UCSD-AML1 (cell line): ENCODE measurements at regions not wholly inside any gene's neighbourhood (a gene's known extent, or its start where the extent isn't known, plus 50 kb on each side); places are given as distances from the start of the nearest gene placed in this dataset.

Source experiments
- DNase-seq: peaks from one replicate; lab custom pipeline; 2025; ENCODE audit not compliant: unreplicated experiment; lab: John Stamatoyannopoulos, UW

DNA sequence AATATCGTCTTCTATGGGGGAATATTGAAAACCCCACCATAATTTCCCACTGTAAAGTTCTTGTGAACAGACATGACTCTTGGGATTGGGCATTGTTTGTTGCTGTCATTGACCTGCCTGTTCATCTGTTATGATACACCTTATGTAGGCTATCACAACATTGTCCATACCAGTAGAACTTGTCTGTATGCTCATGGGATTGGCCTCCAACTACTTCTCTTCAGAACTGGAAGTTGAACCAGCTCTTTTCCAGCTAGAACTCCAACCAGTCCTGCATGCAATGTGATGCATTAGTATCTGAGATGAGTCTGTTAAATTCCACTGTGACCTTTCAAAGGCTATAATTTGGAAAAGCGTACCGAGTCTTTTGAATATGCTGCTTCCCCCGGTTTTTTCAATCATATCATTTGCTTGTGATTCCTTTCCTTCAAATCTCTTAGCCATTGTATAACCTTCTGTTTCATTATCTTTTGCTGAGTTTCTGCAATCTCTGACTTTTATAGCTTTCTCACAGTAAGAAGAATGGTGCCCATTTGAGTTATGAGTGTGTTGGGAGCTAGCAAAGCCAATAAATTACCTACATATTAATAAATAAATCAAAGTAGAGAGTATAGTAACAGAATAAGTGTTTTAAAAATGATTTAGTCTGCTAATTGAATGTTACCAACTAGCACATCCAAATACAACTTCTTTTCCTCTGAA is 101.9 kb downstream of the PLK2 start:
- DNase-seq = no peak

DNA sequence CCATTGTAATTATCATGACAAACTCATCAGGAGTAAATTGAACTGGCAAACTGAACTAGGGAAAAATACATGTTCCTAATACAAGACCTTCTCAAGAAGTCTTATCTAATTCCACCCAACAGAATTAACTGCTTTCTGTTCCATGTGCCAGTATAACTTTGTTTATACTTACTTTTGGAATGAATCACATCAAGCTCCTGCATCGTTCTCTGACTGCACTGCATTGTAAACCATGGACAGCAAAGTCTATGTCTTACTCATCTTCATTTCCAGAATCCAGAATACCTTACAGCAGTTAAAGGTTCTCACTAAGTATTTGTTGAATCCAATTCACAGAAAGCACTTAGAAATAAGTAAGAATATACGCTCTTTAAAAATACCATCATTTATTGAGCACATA is 102.8 kb downstream of the PLK2 start:
- no peak for DNase-seq

DNA sequence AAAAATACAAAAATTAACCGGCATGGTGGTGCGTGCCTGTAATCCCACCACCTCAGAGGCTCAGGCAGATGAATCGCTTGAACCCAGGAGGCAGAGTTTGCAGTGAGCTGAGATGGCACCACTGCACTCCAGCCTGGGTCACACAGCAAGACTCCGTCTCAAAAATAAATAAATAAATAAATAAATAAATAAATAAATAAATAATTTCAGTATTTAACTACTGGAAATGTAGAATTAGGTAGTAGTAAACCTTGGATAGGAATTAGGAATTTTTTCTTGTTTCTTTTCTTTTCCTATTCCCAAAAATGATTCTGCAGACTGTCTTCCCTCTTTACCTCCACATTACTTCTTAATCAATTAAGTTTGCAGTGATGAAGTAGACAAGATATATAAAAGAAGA is 103.2 kb downstream of the PLK2 start:
- no peak for DNase-seq

DNA sequence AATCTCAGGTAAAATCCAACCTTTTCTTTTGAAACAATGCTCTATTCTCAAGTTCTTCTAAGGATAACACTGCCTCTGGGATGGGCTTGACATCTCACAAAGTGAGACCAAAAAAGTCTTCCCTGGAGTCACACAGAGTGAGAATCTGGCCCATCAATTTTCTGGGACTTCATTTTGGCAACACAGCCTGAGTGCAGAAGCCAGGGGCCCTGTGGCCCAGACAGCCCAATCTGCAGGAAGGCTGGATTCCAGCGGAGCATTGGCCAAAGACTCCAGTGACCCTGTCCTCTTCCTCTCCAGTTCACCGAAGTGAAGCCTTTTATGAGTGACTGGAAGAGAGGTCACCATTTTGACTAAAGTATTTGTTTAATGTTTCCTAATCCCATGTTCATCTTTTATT is 105.1 kb downstream of the PLK2 start:
- DNase-seq = no peak

DNA sequence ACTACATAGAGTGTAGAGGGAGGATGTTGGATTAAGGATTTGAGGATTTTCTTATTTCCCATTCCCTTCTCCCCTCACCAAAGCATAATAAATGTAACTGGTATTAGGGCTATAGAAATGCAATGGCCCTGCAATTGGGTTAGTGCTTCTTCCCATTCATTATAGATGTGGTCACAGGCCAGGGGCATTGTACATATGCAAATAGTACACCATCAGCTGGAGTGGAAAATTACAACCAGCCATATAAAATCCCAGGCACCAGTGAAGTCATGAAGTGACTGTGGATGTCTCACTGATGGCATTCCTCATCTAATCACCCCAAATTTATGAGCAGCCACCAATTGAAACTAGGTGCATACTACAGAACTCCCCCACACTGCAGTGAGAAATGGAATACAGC is 105.9 kb downstream of the PLK2 start:
- DNase-seq = no peak

DNA sequence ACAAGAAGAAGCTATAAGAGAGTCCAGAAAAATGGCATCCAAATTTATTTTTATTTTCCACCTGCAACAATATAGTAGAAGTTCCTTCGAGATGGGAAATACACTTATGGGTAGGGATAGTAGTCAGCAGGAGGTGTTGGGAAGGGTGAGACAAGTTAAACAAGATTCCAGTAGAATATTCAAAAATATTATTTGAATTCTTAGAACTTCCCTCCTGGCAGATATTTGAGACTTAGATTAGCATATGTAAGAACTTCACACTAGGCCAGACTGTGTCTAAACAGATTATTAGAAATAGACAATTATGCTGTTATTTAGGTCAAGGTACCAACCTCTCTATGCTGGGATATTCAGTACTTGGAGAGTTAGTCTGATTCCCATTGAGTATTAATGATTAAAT is 108.7 kb downstream of the PLK2 start:
- no peak for DNase-seq

DNA sequence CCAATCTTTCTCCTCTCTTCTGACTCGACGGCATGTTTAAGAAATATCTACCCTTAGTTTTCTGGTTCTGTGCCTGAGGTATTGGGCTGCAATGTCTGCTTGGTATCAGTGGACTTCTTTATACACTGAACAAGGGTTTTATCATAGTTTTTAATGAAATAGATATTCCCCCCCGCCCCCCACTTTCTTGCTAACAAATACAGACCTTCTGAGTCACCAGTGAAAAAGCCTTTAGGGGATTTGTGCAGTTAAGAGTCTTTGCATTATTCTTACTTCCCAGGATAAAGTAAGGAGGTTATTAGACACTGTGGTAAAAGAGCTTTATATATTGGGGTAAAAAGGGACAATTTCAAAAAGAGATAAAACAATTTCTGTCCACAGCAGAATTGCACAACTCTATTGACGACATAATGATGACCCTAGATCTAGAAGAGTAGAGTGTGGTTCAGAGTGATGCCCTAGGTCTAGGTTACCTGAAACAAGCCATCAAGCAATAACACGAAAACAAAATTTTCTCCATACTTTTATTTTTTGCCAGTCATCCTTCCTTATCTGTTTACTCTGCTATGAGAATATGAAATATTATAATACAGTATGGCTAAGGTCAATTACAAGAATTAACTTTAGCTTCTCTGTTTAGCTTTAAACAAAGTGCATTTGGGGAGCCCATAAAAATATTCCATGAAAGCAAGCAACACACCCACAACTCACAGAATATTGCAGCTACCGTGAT is 110.7 kb downstream of the PLK2 start:
- no peak for DNase-seq

DNA sequence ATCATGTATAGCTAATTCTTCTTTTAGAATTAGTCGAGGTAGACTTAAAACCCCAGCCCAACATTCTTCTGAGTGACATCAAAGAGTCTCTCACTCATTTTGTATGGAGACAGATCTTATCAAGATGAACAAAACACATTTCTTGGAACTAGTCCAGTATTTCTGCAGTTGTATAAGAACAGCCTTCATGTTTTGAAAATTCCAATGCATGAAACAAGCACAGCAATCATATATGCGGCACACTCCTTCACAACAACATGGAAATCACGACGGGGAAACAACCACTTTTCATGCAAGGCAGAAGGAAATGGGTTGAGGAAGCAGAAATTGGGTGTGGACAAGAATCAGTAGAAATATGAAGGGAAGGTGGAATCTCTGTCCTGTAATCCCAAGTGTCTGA is 113.8 kb downstream of the PLK2 start:
- no peak for DNase-seq

DNA sequence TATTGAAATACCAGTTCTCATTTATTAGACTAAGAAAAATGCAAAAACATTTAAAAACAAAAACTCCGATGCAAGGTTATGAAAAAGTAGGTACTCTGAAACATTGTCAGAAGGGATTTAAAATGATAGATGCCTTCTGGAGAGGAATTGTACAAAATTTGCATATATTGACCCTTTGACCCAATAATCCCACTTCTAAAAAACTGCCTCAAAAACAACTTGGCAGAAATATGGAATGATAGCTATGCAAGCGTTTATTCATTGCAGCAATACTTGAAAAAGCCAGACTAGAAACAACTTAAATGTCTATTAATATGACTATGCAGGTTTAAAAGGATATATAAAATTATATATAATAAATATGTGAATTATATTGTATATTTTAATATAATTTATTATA is 118.4 kb downstream of the PLK2 start:
- no peak for DNase-seq

DNA sequence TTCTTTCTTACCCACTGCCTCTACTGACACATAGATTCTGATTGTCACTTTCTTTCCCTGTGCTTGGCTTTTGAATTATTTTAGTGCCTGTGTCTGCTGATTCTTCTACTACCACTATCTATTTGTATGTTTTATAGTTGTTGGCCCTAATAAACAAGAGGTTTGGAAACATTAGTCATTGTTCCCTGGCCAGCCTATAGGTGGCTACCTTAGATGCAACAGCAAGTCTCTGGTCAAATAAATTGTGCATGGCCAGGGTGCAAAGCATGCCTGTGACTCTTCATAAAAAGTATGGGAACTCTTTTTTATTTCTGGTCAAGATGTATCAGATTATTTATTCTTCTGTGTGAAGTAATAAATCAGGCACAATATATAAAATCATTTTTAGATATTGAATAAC is 124.4 kb downstream of the PLK2 start:
- no peak for DNase-seq

DNA sequence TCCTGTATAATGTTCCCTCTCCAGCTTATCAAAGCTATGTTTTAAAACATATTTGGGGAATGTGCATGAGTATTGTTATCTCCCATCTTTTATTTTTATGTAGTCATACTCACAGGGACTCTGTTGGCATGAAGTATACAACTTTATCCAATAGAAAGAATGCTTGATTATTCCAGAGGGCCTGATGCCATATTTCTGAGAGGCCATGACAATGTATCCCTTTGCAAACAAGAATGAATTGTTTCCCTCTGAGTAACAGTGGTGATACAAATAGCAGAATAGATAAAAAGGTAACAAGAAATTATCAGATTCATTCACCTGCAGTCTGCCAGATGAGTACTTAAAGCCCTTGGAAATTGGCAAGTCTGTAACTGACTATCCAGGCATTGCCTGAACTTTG is 125.9 kb downstream of the PLK2 start:
- no peak for DNase-seq

DNA sequence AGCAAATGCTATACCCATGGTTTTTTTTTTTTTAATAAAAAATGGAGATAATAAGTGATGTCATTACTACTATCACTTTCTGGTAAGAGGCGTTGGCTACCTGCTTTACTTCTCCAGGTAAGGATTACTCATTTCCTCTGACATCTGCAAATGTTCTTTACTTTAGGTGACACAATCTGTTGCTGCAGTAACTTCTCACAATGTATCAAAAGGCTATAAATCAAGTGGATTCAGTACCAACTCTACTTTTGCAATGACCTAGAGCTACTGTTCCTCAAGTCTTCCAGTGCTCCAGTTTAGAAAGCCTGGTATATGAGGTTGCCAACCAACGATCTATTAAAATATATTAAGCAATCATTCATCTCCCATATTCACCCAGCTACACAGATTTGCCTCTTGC is 129.1 kb downstream of the PLK2 start:
- DNase-seq = no peak

DNA sequence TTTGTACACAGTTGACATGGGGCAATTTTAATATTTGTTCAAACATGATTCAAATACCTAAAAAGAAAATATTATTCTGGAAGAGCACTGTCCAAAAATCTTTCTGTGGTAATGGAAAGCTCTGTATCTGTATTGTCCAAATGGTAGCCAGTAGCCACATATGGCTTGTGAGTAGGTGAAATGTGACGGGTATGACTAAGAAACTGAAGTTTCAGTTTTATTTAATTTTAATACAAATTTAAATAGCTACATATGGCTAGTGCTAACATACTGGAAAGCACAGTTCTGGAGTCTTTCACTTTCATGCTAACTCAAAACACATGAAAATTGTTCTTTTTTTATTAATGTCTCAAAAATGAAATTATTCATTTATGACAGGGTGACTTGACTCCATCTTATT is 132.6 kb downstream of the PLK2 start:
- no peak for DNase-seq

DNA sequence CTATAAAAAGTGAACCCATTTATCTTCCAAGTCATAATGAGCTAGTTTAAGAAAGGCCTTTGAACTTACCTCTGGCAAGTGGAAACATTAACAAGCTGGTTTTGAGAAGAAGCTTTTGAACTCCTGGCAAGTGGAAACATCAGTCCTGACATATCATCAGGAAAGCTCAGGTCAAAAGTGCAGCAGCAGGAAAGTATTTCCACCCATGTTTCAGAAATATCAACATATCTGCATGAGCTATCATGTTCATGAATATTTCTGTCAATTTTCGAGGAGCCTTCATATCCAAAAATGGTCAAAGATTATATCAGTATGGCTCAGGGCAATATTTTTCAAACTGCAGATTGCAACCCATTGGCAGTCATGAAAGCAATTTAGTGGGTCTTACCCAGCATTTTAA is 133.9 kb downstream of the PLK2 start:
- DNase-seq = no peak

DNA sequence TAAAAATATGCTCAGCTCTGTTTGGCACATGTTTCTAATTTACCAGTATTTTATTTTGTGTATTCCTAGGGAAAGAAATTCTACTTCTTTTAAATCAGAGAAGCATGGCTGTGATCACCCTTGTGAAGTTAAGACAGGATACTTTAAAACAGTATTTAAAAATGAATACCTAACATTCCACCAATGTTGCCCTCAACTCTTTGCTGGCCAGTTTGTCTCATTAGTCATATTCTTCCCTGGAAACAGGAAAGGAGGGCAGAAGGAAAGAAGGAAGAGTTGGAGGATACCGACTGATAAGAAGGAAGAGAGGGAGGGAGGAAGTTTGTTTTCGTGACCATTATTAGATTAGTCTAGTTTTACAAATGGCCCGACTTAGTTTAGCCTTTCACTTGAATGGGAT is 137.4 kb downstream of the PLK2 start:
- DNase-seq = no peak

DNA sequence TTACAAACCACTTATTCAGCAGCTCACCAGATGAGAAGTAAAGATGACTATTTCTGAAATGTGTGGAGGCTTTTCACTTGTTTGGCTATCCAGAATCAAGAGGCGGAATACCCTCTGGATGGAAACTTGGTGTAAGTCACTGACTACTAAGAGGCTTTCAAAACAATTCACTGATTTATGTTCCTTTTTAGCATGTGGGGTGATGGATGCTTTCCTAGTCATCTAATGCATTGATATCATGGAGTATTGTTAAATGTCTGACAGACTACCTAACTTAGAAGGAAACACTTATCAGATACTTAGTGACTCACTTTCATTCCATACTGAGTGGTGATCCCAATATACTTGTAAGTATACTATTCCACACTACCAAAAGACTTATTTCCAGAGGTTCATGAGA is 141.4 kb downstream of the PLK2 start:
- DNase-seq = no peak

DNA sequence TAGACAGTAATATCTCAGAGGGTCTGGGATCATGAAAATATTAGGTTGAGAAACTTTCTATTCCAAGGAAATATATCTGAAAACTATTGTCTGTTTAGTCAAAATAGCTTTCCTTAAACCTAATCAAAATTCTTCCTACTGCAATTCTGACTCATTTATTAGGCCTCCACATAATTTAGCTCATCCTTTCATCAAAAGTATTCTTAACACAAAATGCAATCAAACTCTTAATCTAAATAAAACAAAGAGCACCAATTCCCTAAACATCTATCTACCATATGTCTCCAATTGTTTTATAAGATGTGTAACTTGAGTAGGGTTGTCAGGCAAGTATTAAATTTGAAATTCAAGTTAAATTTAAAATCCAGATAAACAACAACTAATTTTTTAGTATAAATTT is 142.1 kb downstream of the PLK2 start:
- DNase-seq = no peak

DNA sequence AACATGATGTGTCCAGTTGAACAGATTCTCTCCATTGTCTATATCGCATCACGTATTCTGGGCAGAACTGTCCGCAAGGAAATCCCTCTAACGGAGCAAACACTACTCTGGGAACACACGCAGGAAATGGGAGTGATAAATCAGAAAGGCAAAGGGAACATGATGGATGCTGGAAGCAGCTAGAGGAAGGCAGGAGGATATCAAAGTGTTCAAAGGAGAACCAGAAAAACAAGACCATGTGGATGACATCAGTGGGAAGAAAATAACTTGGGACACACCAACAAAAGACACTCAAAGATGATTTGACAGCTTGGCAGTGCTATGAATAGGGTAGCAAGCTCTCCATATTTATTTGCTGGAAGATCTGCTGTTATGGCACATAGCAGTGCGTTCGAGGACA is 142.9 kb downstream of the PLK2 start:
- no peak for DNase-seq

DNA sequence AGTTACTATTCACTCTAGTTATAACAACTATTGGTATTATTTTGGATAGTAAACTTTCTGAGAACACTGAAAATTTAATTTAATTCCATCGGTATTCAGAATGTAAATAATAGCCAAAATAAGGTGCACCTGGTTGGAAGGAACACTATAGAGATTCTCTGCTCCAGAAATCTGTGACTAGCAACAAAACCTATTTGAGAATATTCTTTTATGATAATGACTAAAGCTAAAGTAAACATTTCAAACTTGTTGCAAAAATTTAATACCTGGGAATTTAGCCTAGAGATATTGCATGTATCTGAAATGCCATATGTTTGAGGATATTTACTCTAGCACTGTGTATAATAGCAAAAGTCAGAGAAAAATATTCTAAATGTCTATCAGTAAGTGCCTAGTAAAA is 144.1 kb downstream of the PLK2 start:
- no peak for DNase-seq

DNA sequence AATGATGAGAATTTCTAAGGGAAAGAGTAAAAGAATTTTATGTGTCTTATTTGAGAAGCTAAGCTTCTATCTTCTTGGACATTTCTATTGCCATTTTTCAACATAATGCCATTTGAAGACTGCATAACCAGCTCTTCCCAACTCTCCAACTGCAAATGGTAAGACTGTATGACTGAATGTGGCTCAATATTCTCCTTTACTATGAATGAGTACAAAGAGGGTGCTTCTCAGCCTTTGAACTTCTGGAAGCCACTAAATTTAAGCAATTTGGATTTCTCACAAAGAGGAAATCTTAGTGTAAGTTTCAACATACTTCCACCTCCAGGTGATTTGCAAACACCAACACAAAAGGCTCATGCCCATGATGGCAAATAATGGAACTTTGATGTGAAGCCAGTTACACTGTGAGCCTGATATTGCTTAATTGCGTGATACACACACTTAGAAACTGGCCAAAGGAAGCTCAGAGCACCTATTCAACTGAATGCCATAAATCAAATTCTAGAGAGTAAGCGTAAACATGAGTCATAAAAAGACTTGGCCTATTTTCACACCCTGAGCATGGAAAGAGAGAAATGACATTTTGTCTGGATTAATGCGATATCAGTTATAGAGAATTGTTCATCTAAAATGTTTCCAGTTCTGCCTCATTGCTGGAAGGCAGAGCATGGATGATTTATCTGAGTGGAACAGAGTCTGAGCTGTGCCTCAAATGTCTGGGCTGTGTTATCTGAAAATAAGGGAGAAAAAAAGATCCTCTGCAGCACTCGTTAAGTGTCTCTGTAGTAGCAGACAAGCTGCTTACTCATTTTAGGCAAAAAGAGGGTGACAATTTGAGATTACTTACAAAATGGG is 145.3 kb downstream of the PLK2 start:
- no peak for DNase-seq

DNA sequence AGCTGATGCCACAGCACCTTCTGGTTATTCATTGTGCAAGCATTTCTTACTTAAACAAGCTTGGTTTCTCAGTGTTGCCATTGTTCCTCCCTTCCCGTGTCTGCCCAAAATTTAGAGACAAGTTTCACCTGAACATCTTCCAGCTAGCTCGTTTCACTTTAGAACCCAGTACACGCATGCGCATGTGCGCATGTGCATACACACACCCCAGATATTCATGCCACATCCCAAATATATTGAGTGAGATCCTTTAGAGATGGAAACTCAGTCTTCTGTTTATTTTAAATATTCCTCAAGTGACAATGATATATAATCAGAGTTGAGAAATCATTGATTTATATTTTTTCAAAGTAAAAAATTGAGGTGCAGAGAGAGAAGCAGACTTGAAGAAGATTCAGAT is 147.6 kb downstream of the PLK2 start:
- no peak for DNase-seq

DNA sequence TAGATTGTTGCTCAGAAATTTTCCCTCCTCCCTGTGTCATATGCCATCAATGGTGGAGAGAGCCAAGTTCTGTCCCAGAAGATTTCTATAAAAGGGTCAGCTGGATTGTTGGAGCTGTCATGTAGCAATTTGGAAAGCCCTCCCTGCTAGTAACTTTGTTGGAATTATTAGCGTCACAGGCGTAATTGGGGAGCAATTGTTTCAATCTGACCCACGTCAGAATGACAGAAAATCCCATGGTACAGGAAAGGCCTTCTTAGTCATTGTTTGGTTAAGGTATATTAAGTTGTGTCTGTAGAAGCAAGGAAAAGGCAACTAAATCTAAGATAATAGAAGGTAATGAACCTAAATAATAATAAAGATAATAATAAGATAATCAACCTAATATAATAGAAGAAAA is 148.4 kb downstream of the PLK2 start:
- DNase-seq = no peak
